ENCODE measurements at regions not wholly inside any gene's neighbourhood (a gene's known extent, or its start where the extent isn't known, plus 50 kb on each side); places are given as distances from the start of the nearest gene placed in this dataset.

- H3K9me3 ChIP-seq: no peaks in the 10 kb centered on the region
- no peak for DNase-seq
Measured at GRCh38 chr6:169962604-169963469, 211.4 kb downstream of the ERMARD start.

GRCh38 chr6:169961772-169962561 is 210.5 kb downstream of the ERMARD start:
- H3K27me3 ChIP-seq: no peaks in the 10 kb centered on the region
- no peaks in the 10 kb centered on the region for H3K9me3 ChIP-seq
- H3K4me3 ChIP-seq: no peak overlapping the region
- H3K36me3 ChIP-seq: no peaks in the 10 kb centered on the region
- DNase-seq: no peak

More at GRCh38 chr6:169962604-169963469, 211.4 kb downstream of the ERMARD start:
- Histone ChIP-seq H3K36me3 (no peaks in the 10 kb centered on the region), H3K27me3 (no peaks in the 10 kb centered on the region), H3K4me3 (no peak overlapping the region)

GRCh38 chr6:169960886-169961611 is 209.6 kb downstream of the ERMARD start:
- H3K36me3 ChIP-seq: no peaks in the 10 kb centered on the region
- no peaks in the 10 kb centered on the region for H3K27me3 ChIP-seq
- no peak overlapping the region for H3K4me3 ChIP-seq
- H3K9me3 ChIP-seq: no peaks in the 10 kb centered on the region
- DNase-seq: no peak

- Histone ChIP-seq H3K36me3 (no peaks in the 10 kb centered on the region), H3K4me3 (no peak overlapping the region), H3K9me3 (no peaks in the 10 kb centered on the region), H3K27me3 (no peaks in the 10 kb centered on the region)
- no peak for DNase-seq
Measured at GRCh38 chr6:169960521-169960885, 209.1 kb downstream of the ERMARD start.

GRCh38 chr6:169960003-169960344 is 208.6 kb downstream of the ERMARD start:
- DNase-seq: no peak
- Histone ChIP-seq H3K4me3 (no peak overlapping the region), H3K9me3 (no peaks in the 10 kb centered on the region), H3K27me3 (no peaks in the 10 kb centered on the region), H3K36me3 (no peaks in the 10 kb centered on the region)

- no peaks in the 10 kb centered on the region for H3K27me3 ChIP-seq
- no peaks in the 10 kb centered on the region for H3K36me3 ChIP-seq
- H3K9me3 ChIP-seq: no peaks in the 10 kb centered on the region
- no peak overlapping the region for H3K4me3 ChIP-seq
- no peak for DNase-seq
Measured at GRCh38 chr6:169959136-169960002, 207.9 kb downstream of the ERMARD start.

GRCh38 chr6:169958510-169958909 is 207.1 kb downstream of the ERMARD start:
- no peak for DNase-seq
- Histone ChIP-seq H3K27me3 (no peaks in the 10 kb centered on the region), H3K9me3 (no peaks in the 10 kb centered on the region), H3K36me3 (no peaks in the 10 kb centered on the region), H3K4me3 (no peak overlapping the region)

GRCh38 chr6:169957351-169957963 is 206.0 kb downstream of the ERMARD start:
- DNase-seq: no peak
- Histone ChIP-seq H3K4me3 (no peak overlapping the region), H3K9me3 (no peaks in the 10 kb centered on the region), H3K36me3 (no peaks in the 10 kb centered on the region), H3K27me3 (no peaks in the 10 kb centered on the region)

GRCh38 chr6:169956580-169956979 is 205.2 kb downstream of the ERMARD start:
- DNase-seq: no peak
- H3K4me3 ChIP-seq: no peak overlapping the region
- no peaks in the 10 kb centered on the region for H3K36me3 ChIP-seq
- H3K27me3 ChIP-seq: no peaks in the 10 kb centered on the region
- H3K9me3 ChIP-seq: no peaks in the 10 kb centered on the region

- Histone ChIP-seq H3K4me3 (no peak overlapping the region), H3K27me3 (no peaks in the 10 kb centered on the region)
- DNase-seq: no peak
Measured at GRCh38 chr6:169955731-169956437, 204.5 kb downstream of the ERMARD start.

GRCh38 chr6:169954977-169955376 is 203.6 kb downstream of the ERMARD start:
- H3K9me3 ChIP-seq: no peaks in the 10 kb centered on the region
- H3K36me3 ChIP-seq: no peaks in the 10 kb centered on the region
- H3K4me3 ChIP-seq: no peak overlapping the region
- DNase-seq: no peak
- H3K27me3 ChIP-seq: no peaks in the 10 kb centered on the region

More at GRCh38 chr6:169955731-169956437, 204.5 kb downstream of the ERMARD start:
- H3K9me3 ChIP-seq: no peaks in the 10 kb centered on the region
- H3K36me3 ChIP-seq: no peaks in the 10 kb centered on the region

GRCh38 chr6:169953686-169954085 is 202.3 kb downstream of the ERMARD start:
- Histone ChIP-seq H3K27me3 (no peaks in the 10 kb centered on the region), H3K36me3 (no peaks in the 10 kb centered on the region), H3K9me3 (no peaks in the 10 kb centered on the region), H3K4me3 (no peak overlapping the region)
- no peak for DNase-seq

GRCh38 chr6:169950558-169950957 is 199.1 kb downstream of the ERMARD start:
- H3K36me3 ChIP-seq: no peaks in the 10 kb centered on the region
- no peak overlapping the region for H3K4me3 ChIP-seq
- 0 out of 2 replicates have a peak, but pooled peaks cover 5% of the 10 kb centered on the region for H3K27me3 ChIP-seq
- H3K9me3 ChIP-seq: no peaks in the 10 kb centered on the region
- DNase-seq: no peak

- DNase-seq: no peak
- no peak overlapping the region for H3K4me3 ChIP-seq
- H3K27me3 ChIP-seq: 0 out of 2 replicates have a peak, but pooled peaks cover 5% of the 10 kb centered on the region
- H3K36me3 ChIP-seq: no peaks in the 10 kb centered on the region
- no peaks in the 10 kb centered on the region; the same call in 1 of the 2 replicates for H3K9me3 ChIP-seq
Measured at GRCh38 chr6:169949511-169950097, 198.2 kb downstream of the ERMARD start.

- DNase-seq: no peak
- Histone ChIP-seq H3K9me3 (peaks cover 6% of the 10 kb centered on the region; the same call in 1 of the 2 replicates), H3K36me3 (no peaks in the 10 kb centered on the region), H3K4me3 (no peak overlapping the region), H3K27me3 (0 out of 2 replicates have a peak, but pooled peaks cover 5% of the 10 kb centered on the region)
Measured at GRCh38 chr6:169946971-169947370, 195.5 kb downstream of the ERMARD start.
